Activated naive CD8-positive, alpha-beta T cell treated with anti-CD3 and anti-CD28 coated beads, Interleukin-2, amount 50 U/mL, for 24 hours (primary cell): ENCODE measurements at regions not wholly inside any gene's neighbourhood (a gene's known extent, or its start where the extent isn't known, plus 50 kb on each side); places are given as distances from the start of the nearest gene placed in this dataset.
"Not testable (repeated sequence)": the region's sequence is repeated elsewhere in the genome, so short reads cannot be mapped to it uniquely, and the experiment has no call there.

Source experiments
- ATAC-seq: fragments of 150-1000 bp; cut with Tn5 transposase; one replicate; pipeline ENCODE4 v1.10.0; 2021
- DNase-seq: peaks from one replicate; pipeline ENCODE4 v3.0.0; 2021
- H3K27ac Mint-ChIP-seq: one replicate; pipeline ENCODE4 v1.8.0; 2021; ENCODE audit warnings: mild to moderate bottlenecking, mixed read lengths
- H3K27me3 Mint-ChIP-seq: one replicate; pipeline ENCODE4 v1.8.0; 2021; ENCODE audit warnings: mixed read lengths
- H3K36me3 Mint-ChIP-seq: one replicate; pipeline ENCODE4 v1.8.0; 2021; ENCODE audit warnings: low read depth, mixed read lengths
- H3K4me1 Mint-ChIP-seq: one replicate; pipeline ENCODE4 v1.8.0; 2021; ENCODE audit warnings: mixed read lengths
- H3K4me3 Mint-ChIP-seq: one replicate; pipeline ENCODE4 v1.8.0; 2021; ENCODE audit warnings: mild to moderate bottlenecking, moderate library complexity, mixed read lengths
- H3K9me3 Mint-ChIP-seq: one replicate; pipeline ENCODE4 v1.8.0; 2021; ENCODE audit warnings: mixed read lengths

- Mint-ChIP-seq H3K27ac (no peak overlapping the region), H3K4me3 (no peak overlapping the region), H3K36me3 (no peaks in the 10 kb centered on the region), H3K4me1 (no peaks in the 10 kb centered on the region), H3K9me3 (peaks cover 5% of the 10 kb centered on the region), H3K27me3 (no peaks in the 10 kb centered on the region)
- ATAC-seq (no peak), DNase-seq (no peak)
These were observed 145.0 kb upstream of the PKP2 start for GRCh38 chr12:33041562-33041961.

- not testable (repeated sequence) for H3K27me3 Mint-ChIP-seq, H3K27ac Mint-ChIP-seq, H3K4me3 Mint-ChIP-seq, H3K36me3 Mint-ChIP-seq, DNase-seq, ATAC-seq, H3K4me1 Mint-ChIP-seq
- peaks cover 10% of the 10 kb centered on the region for H3K9me3 Mint-ChIP-seq
These were observed 137.4 kb upstream of the PKP2 start for GRCh38 chr12:33033999-33034398.

- no peaks in the 10 kb centered on the region for H3K4me1 Mint-ChIP-seq
- ATAC-seq (no peak), DNase-seq (no peak)
- H3K27me3 Mint-ChIP-seq = no peaks in the 10 kb centered on the region
- H3K4me3 Mint-ChIP-seq = no peak overlapping the region
- H3K9me3 Mint-ChIP-seq = peaks cover 10% of the 10 kb centered on the region
- H3K27ac Mint-ChIP-seq = no peak overlapping the region
- no peaks in the 10 kb centered on the region for H3K36me3 Mint-ChIP-seq
These were observed 130.2 kb upstream of the PKP2 start for GRCh38 chr12:33026791-33027190.

- H3K27me3 Mint-ChIP-seq, H3K9me3 Mint-ChIP-seq, H3K27ac Mint-ChIP-seq, H3K4me1 Mint-ChIP-seq, H3K4me3 Mint-ChIP-seq, ATAC-seq, DNase-seq, H3K36me3 Mint-ChIP-seq: not testable (repeated sequence)
These were observed 126.1 kb upstream of the PKP2 start for GRCh38 chr12:33022724-33023123.

GRCh38 chr12:33017029-33017428 is 120.5 kb upstream of the PKP2 start:
- DNase-seq, H3K4me3 Mint-ChIP-seq, H3K36me3 Mint-ChIP-seq, H3K4me1 Mint-ChIP-seq, H3K27me3 Mint-ChIP-seq, H3K27ac Mint-ChIP-seq, ATAC-seq: not testable (repeated sequence)
- peaks cover 31% of the 10 kb centered on the region for H3K9me3 Mint-ChIP-seq

- Mint-ChIP-seq H3K36me3 (no peaks in the 10 kb centered on the region), H3K27me3 (no peaks in the 10 kb centered on the region), H3K27ac (no peak overlapping the region), H3K4me3 (no peak overlapping the region), H3K4me1 (no peaks in the 10 kb centered on the region), H3K9me3 (peaks cover 23% of the 10 kb centered on the region)
- ATAC-seq (no peak), DNase-seq (no peak)
These were observed 115.6 kb upstream of the PKP2 start for GRCh38 chr12:33012226-33012625.

GRCh38 chr12:33006106-33006505 is 109.5 kb upstream of the PKP2 start:
- Mint-ChIP-seq H3K27ac (no peak overlapping the region), H3K36me3 (no peaks in the 10 kb centered on the region)

GRCh38 chr12:33000016-33000415 is 103.4 kb upstream of the PKP2 start:
- no peak for DNase-seq
- Mint-ChIP-seq H3K4me1 (no peaks in the 10 kb centered on the region), H3K27me3 (no peaks in the 10 kb centered on the region), H3K36me3 (no peaks in the 10 kb centered on the region), H3K27ac (no peak overlapping the region), H3K9me3 (peaks cover 7% of the 10 kb centered on the region), H3K4me3 (no peak overlapping the region)
- no peak for ATAC-seq

More at GRCh38 chr12:33006106-33006505, 109.5 kb upstream of the PKP2 start:
- no peak for ATAC-seq
- Mint-ChIP-seq H3K4me1 (no peaks in the 10 kb centered on the region), H3K27me3 (no peaks in the 10 kb centered on the region), H3K9me3 (peaks cover 5% of the 10 kb centered on the region), H3K4me3 (no peak overlapping the region)
- no peak for DNase-seq

- peaks cover 7% of the 10 kb centered on the region for H3K9me3 Mint-ChIP-seq
- peaks cover 2% of the 10 kb centered on the region for H3K27me3 Mint-ChIP-seq
- H3K4me1 Mint-ChIP-seq = no peaks in the 10 kb centered on the region
- no peaks in the 10 kb centered on the region for H3K36me3 Mint-ChIP-seq
- ATAC-seq = no peak
- DNase-seq = no peak
- H3K4me3 Mint-ChIP-seq = no peak overlapping the region
- H3K27ac Mint-ChIP-seq = no peak overlapping the region
These were observed 100.9 kb upstream of the PKP2 start for GRCh38 chr12:32997471-32997870.

- DNase-seq = no peak
- peaks cover 7% of the 10 kb centered on the region for H3K9me3 Mint-ChIP-seq
- ATAC-seq = no peak
- peaks cover 2% of the 10 kb centered on the region for H3K27me3 Mint-ChIP-seq
- H3K4me3 Mint-ChIP-seq = no peak overlapping the region
- H3K27ac Mint-ChIP-seq = no peak overlapping the region
- no peaks in the 10 kb centered on the region for H3K4me1 Mint-ChIP-seq
- no peaks in the 10 kb centered on the region for H3K36me3 Mint-ChIP-seq
These were observed 99.0 kb upstream of the PKP2 start for GRCh38 chr12:32995623-32996022.

GRCh38 chr12:32993404-32993803 is 96.8 kb upstream of the PKP2 start:
- no peaks in the 10 kb centered on the region for H3K4me1 Mint-ChIP-seq
- no peak overlapping the region for H3K27ac Mint-ChIP-seq
- H3K36me3 Mint-ChIP-seq = no peaks in the 10 kb centered on the region
- H3K4me3 Mint-ChIP-seq = no peak overlapping the region
- peaks cover 7% of the 10 kb centered on the region for H3K9me3 Mint-ChIP-seq
- DNase-seq (no peak), ATAC-seq (no peak)
- peaks cover 2% of the 10 kb centered on the region for H3K27me3 Mint-ChIP-seq

- H3K27me3 Mint-ChIP-seq = peaks cover 2% of the 10 kb centered on the region
- H3K4me1 Mint-ChIP-seq = no peaks in the 10 kb centered on the region
- no peak overlapping the region for H3K4me3 Mint-ChIP-seq
- no peak for ATAC-seq
- H3K36me3 Mint-ChIP-seq = no peaks in the 10 kb centered on the region
- no peak overlapping the region for H3K27ac Mint-ChIP-seq
- DNase-seq = no peak
- no peaks in the 10 kb centered on the region for H3K9me3 Mint-ChIP-seq
These were observed 93.1 kb upstream of the PKP2 start for GRCh38 chr12:32989705-32990104.

GRCh38 chr12:32988982-32989381 is 92.4 kb upstream of the PKP2 start:
- Mint-ChIP-seq H3K27ac (no peak overlapping the region), H3K9me3 (no peaks in the 10 kb centered on the region), H3K4me1 (no peaks in the 10 kb centered on the region), H3K4me3 (no peak overlapping the region), H3K36me3 (no peaks in the 10 kb centered on the region), H3K27me3 (peaks cover 4% of the 10 kb centered on the region)
- ATAC-seq (no peak), DNase-seq (no peak)

GRCh38 chr12:32987512-32987911 is 90.9 kb upstream of the PKP2 start:
- DNase-seq (no peak), ATAC-seq (no peak)
- Mint-ChIP-seq H3K4me1 (no peaks in the 10 kb centered on the region), H3K4me3 (no peak overlapping the region), H3K27me3 (peaks cover 7% of the 10 kb centered on the region), H3K9me3 (no peaks in the 10 kb centered on the region), H3K36me3 (no peaks in the 10 kb centered on the region), H3K27ac (no peak overlapping the region)

- no peak for ATAC-seq
- no peak overlapping the region for H3K4me3 Mint-ChIP-seq
- H3K9me3 Mint-ChIP-seq = no peaks in the 10 kb centered on the region
- H3K4me1 Mint-ChIP-seq = no peaks in the 10 kb centered on the region
- DNase-seq = no peak
- no peak overlapping the region for H3K27ac Mint-ChIP-seq
- H3K27me3 Mint-ChIP-seq = peaks cover 10% of the 10 kb centered on the region
- H3K36me3 Mint-ChIP-seq = no peaks in the 10 kb centered on the region
These were observed 87.4 kb upstream of the PKP2 start for GRCh38 chr12:32983968-32984367.

- ATAC-seq (no peak), DNase-seq (no peak)
- Mint-ChIP-seq H3K4me1 (no peaks in the 10 kb centered on the region), H3K27me3 (peaks cover 10% of the 10 kb centered on the region), H3K36me3 (no peaks in the 10 kb centered on the region), H3K9me3 (no peaks in the 10 kb centered on the region), H3K27ac (no peak overlapping the region), H3K4me3 (no peak overlapping the region)
These were observed 86.8 kb upstream of the PKP2 start for GRCh38 chr12:32983332-32983731.
